Stimulated activated CD4-positive, alpha-beta T cell treated with anti-CD3 and anti-CD28 coated beads, TNF-alpha, amount 100 ng/mL, for 4 hours (primary cell): ENCODE measurements at regions not wholly inside any gene's neighbourhood (a gene's known extent, or its start where the extent isn't known, plus 50 kb on each side); places are given as distances from the start of the nearest gene placed in this dataset.

Experiments used
- DNase-seq, 3 experiments: peaks; one replicate each; pipeline ENCODE4 v3.0.0-alpha.2; 2020; ENCODE audit warnings: low read depth in 3 of 3

- no peak for DNase-seq
Observed at GRCh38 chr3:9301091-9301490, 51.6 kb upstream of the SRGAP3 start.

GRCh38 chr3:9301798-9302197, 52.4 kb upstream of the SRGAP3 start:
- no peak for DNase-seq

GRCh38 chr3:9302425-9303181, 53.2 kb upstream of the SRGAP3 start:
- peak; percentile 58 to 75 (median 62) for DNase-seq

- no peak for DNase-seq
Observed at GRCh38 chr3:9308298-9308990, 54.4 kb upstream of the THUMPD3 start.

GRCh38 chr3:9310043-9310442, 52.8 kb upstream of the THUMPD3 start:
- no peak for DNase-seq

- DNase-seq: no peak
Observed at GRCh38 chr3:9311228-9311627, 51.6 kb upstream of the THUMPD3 start.
